ENCODE measurements at regions not wholly inside any gene's neighbourhood (a gene's known extent, or its start where the extent isn't known, plus 50 kb on each side); places are given as distances from the start of the nearest gene placed in this dataset.

DNA sequence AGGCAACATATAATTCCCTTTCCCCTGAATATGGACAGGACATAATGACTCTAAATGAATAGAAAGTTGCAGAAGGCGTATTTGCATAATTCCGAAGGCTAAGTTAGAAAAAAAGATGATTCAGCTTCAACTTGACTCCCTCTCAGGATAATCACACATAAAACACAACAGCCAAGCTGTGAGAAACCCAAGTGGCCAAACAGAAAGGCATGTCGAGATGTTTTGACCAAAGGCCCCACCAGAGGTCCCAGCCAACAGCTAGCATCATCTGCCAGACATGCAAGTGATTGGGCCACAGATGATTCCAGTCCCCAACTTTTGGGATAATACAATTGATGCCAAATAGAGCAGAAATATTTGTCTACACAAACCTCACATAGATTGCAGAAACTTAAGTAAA lies 444.9 kb downstream of the LTN1 start:
- Histone ChIP-seq H3K4me1 (ENCODE audit: control insufficient read depth, extremely low read depth, insufficient read depth, low read length) (peaks cover 9% of the 10 kb centered on the region), H3K9me3 (replicated peaks; ENCODE audit: control insufficient read depth, insufficient read depth, low read length) (no peaks in the 10 kb centered on the region), H3K9me1 (replicated peaks; ENCODE audit: control insufficient read depth, extremely low read depth, insufficient read depth, low read length) (no peaks in the 10 kb centered on the region), H3K36me3 (ENCODE audit: control insufficient read depth in 2 of 2, extremely low read depth in 1 of 2, insufficient read depth in 2 of 2, low read length in 2 of 2) (no peaks in the 10 kb centered on the region), H2AFZ (ENCODE audit: low read depth, low read length) (no peak overlapping the region), H3K9ac (replicated peaks; ENCODE audit: extremely low read depth, insufficient read depth, low read length) (no peak overlapping the region), H3K27ac (ENCODE audit: insufficient read depth, low read depth, low read length) (no peak overlapping the region), H3K79me2 (ENCODE audit: control insufficient read depth, insufficient read depth, low read length) (no peaks in the 10 kb centered on the region), H3K27me3 (ENCODE audit: control insufficient read depth in 2 of 2, insufficient read depth in 2 of 2, low read length in 2 of 2) (no peaks in the 10 kb centered on the region), H4K20me1 (replicated peaks; ENCODE audit: control insufficient read depth, extremely low read depth, insufficient read depth, low read length) (no peaks in the 10 kb centered on the region), H3K4me2 (ENCODE audit: insufficient read depth, low read length) (no peak overlapping the region), H3K4me3 (replicated peaks in 1 of 3; ENCODE audit: insufficient read depth in 1 of 3, low read depth in 1 of 3, low read length in 3 of 3) (no peak overlapping the region)
- no peak for TF ChIP-seq GATA2 (IDR thresholded peaks at IDR 0.05; ENCODE audit: insufficient read depth, insufficient read length, low read depth, low read length)
- TF ChIP-seq CTCF (IDR thresholded peaks at IDR 0.05; ENCODE audit: extremely low read depth in 1 of 2, insufficient read depth in 1 of 2, low read depth in 1 of 2, low read length in 2 of 2), result no peak
- TF ChIP-seq POLR2A (IDR thresholded peaks at IDR 0.05; ENCODE audit: low read depth, low read length), result no peak
- no peak for TF ChIP-seq EZH2 (IDR thresholded peaks at IDR 0.05; ENCODE audit: borderline replicate concordance, low read depth, low read length, severe bottlenecking)
- no peak for TF ChIP-seq JUN (IDR thresholded peaks at IDR 0.05; ENCODE audit: borderline replicate concordance, insufficient read depth, insufficient read length, low read depth)
- no peak for TF ChIP-seq POLR2AphosphoS5 (IDR thresholded peaks at IDR 0.05; ENCODE audit: insufficient read depth, low read depth, low read length)
- TF ChIP-seq MAX (IDR thresholded peaks at IDR 0.05; ENCODE audit: insufficient read depth, insufficient read length), result no peak
- dilution Hi-C loops (cut with MboI; ENCODE audit: extremely low pct_ligation_motif_present, low sequenced_read_pairs), result no loop called here
- POLR2A ChIA-PET, result no interaction called here
- CTCF ChIA-PET, result no interaction called here
- intact Hi-C loops (cut with micrococcal nuclease), result no loop called here
- no peak for DNase-seq (ENCODE audit: low read depth, low spot score)
- FAIRE-seq, result no peak
- no TSS peak for BruUV-seq (replicated peaks)
